HepG2 (cell line): ENCODE measurements at regions not wholly inside any gene's neighbourhood (a gene's known extent, or its start where the extent isn't known, plus 50 kb on each side); places are given as distances from the start of the nearest gene placed in this dataset.

Source experiments
- ATM ChIP-seq: fragments of 450-650 bp; IDR thresholded peaks from 2 replicates; pipeline ENCODE4 v1.7.1; 2017; ENCODE audit warnings: mild to moderate bottlenecking, borderline replicate concordance
- CBX1 ChIP-seq: IDR thresholded peaks from one replicate; pipeline ENCODE4 v1.6.1; 2016; ENCODE audit warnings: antibody characterized with exemption, low read depth
- CHD4 ChIP-seq: fragments of 200-600 bp; sonication (generic); IDR thresholded peaks from 2 replicates; pipeline ENCODE4 v1.7.0; 2017; ENCODE audit warnings: mild to moderate bottlenecking, low read length, borderline replicate concordance
- DMAP1 ChIP-seq: IDR thresholded peaks from 2 replicates; pipeline ENCODE4 v1.6.1; 2016
- HINFP ChIP-seq: sonication (generic); formaldehyde crosslinking; IDR thresholded peaks from 2 replicates; pipeline ENCODE4 v1.4.0; 2020; ENCODE audit warnings: low read depth, mild to moderate bottlenecking, missing genetic modification reagents
- HMGXB4 ChIP-seq, 2 experiments: sonication (generic) in 1 of 2; formaldehyde crosslinking in 1 of 2; IDR thresholded peaks; 2 replicates each; pipeline versions ENCODE4 v1.4.0 to v1.6.1; 2018 to 2020; ENCODE audit warnings: missing genetic modification reagents in 2 of 2, borderline replicate concordance in 1 of 2, low read depth in 1 of 2, mild to moderate bottlenecking in 1 of 2, missing biosample characterization in 1 of 2
- KLF15 ChIP-seq: sonication (generic); formaldehyde crosslinking; IDR thresholded peaks from 2 replicates; pipeline ENCODE4 v1.8.1; 2023; ENCODE audit warnings: borderline replicate concordance, mild to moderate bottlenecking, inconsistent platforms, missing genetic modification reagents, mixed read lengths
- MEIS2 ChIP-seq: sonication (generic); formaldehyde crosslinking; IDR thresholded peaks from 2 replicates; pipeline ENCODE4 v1.9.0; 2021; ENCODE audit warnings: mild to moderate bottlenecking, missing genetic modification reagents
- SETDB1 ChIP-seq: sonication (generic); formaldehyde crosslinking; IDR thresholded peaks from 2 replicates; pipeline ENCODE4 v1.5.1; 2020; ENCODE audit warnings: missing genetic modification reagents, mild to moderate bottlenecking, borderline replicate concordance
- SNAPC4 ChIP-seq: sonication (generic); formaldehyde crosslinking; IDR thresholded peaks from 2 replicates; pipeline ENCODE4 v1.4.0; 2020; ENCODE audit warnings: mild to moderate bottlenecking, missing genetic modification reagents
- TBX2 ChIP-seq: sonication (generic); formaldehyde crosslinking; IDR thresholded peaks from 2 replicates; pipeline ENCODE4 v1.5.0; 2020; ENCODE audit warnings: missing genetic modification reagents, mild to moderate bottlenecking, borderline replicate concordance
- ZFP36L2 ChIP-seq: sonication (generic); formaldehyde crosslinking; IDR thresholded peaks from 2 replicates; pipeline ENCODE4 v1.4.0; 2020; ENCODE audit warnings: missing genetic modification reagents
- ZFX ChIP-seq: sonication (generic); formaldehyde crosslinking; IDR thresholded peaks from 2 replicates; pipeline ENCODE4 v1.4.0; 2020; ENCODE audit warnings: mild to moderate bottlenecking, low read depth, missing genetic modification reagents, moderate library complexity
- ZNF24 ChIP-seq: fragments of 450-650 bp; IDR thresholded peaks from 2 replicates; pipeline ENCODE4 v1.6.1; 2017; ENCODE audit warnings: antibody characterized with exemption, mild to moderate bottlenecking
- ZNF34 ChIP-seq: sonication (generic); formaldehyde crosslinking; IDR thresholded peaks from 2 replicates; pipeline ENCODE4 v1.4.0; 2020; ENCODE audit warnings: mild to moderate bottlenecking, missing genetic modification reagents, borderline replicate concordance
- ZNF513 ChIP-seq: sonication (generic); formaldehyde crosslinking; conservative IDR thresholded peaks from 2 replicates; pipeline ENCODE4 v1.5.0; 2020; ENCODE audit warnings: missing genetic modification reagents
- ZNF597 ChIP-seq: sonication (generic); formaldehyde crosslinking; IDR thresholded peaks from 2 replicates; pipeline ENCODE4 v1.5.0; 2020; ENCODE audit warnings: missing genetic modification reagents
- ZNF75D ChIP-seq: sonication (generic); formaldehyde crosslinking; IDR thresholded peaks from 2 replicates; pipeline ENCODE4 v1.8.1; 2023; ENCODE audit warnings: missing genetic modification reagents, mild to moderate bottlenecking, borderline replicate concordance

- TF ChIP-seq SNAPC4 (no peak), CHD4 (no peak), HMGXB4 (CRISPR knock-in tag; IDR thresholded peaks at IDR 0.05; ENCODE audit: borderline replicate concordance in 1 of 2, low read depth in 1 of 2) (peak; percentile 25 to 49; a peak in 1 of 4 replicates), HINFP (CRISPR knock-in tag) (0 out of 2 replicates have a peak, but pooled peaks have one; percentile 41), ZNF24 (no peak), ZNF513 (CRISPR knock-in tag) (0 out of 2 replicates have a peak, but pooled peaks have one; percentile 60), TBX2 (CRISPR knock-in tag) (no peak), ZFX (peak; percentile 34; the same call in 1 of the 2 replicates), ZNF597 (no peak), KLF15 (no peak), DMAP1 (no peak), SETDB1 (no peak), ZFP36L2 (CRISPR knock-in tag) (0 out of 2 replicates have a peak, but pooled peaks have one; percentile 57), MEIS2 (no peak), ZNF75D (CRISPR knock-in tag) (no peak), CBX1 (peak; percentile 47), ATM (no peak), ZNF34 (no peak)
Measured at GRCh38 chr14:30375296-30375892, 183.6 kb upstream of the G2E3 start (continued).
